HUES64 (cell line): ENCODE measurements at regions not wholly inside any gene's neighbourhood (a gene's known extent, or its start where the extent isn't known, plus 50 kb on each side); places are given as distances from the start of the nearest gene placed in this dataset.

Experiments
- H3K27ac ChIP-seq: 2 replicates; pipeline ENCODE4 v1.7.0; 2013; ENCODE audit warnings: low read depth, low read length, inconsistent platforms
- H3K27me3 ChIP-seq: 2 replicates; pipeline ENCODE4 v1.6.1; 2013; ENCODE audit warnings: mild to moderate bottlenecking, low read length; ENCODE audit not compliant: insufficient read depth
- H3K36me3 ChIP-seq: 2 replicates; pipeline ENCODE4 v1.6.1; 2013; ENCODE audit warnings: mild to moderate bottlenecking, low read length; ENCODE audit not compliant: insufficient read depth
- H3K4me1 ChIP-seq: 2 replicates; pipeline ENCODE4 v1.6.1; 2013; ENCODE audit warnings: mild to moderate bottlenecking, low read length, moderate library complexity; ENCODE audit not compliant: insufficient read depth
- H3K4me3 ChIP-seq: 2 replicates; pipeline ENCODE4 v1.5.1; 2013; ENCODE audit warnings: mild to moderate bottlenecking, low read length, moderate library complexity
- H3K9ac ChIP-seq: 2 replicates; pipeline ENCODE4 v1.6.1; 2013; ENCODE audit warnings: mild to moderate bottlenecking, low read depth, low read length
- H3K9me3 ChIP-seq: 2 replicates; pipeline ENCODE4 v1.6.1; 2013; ENCODE audit warnings: low read depth, low read length; ENCODE audit not compliant: insufficient read depth
- WGBS: fragments of 150-250, 120-280 bp; methylation state at CpG from one replicate; pipeline ENCODE4 v1.1.7; 2013; ENCODE audit warnings: missing lambda C conversion rate; 5-methylcytosine and 5-hydroxymethylcytosine counted together

DNA sequence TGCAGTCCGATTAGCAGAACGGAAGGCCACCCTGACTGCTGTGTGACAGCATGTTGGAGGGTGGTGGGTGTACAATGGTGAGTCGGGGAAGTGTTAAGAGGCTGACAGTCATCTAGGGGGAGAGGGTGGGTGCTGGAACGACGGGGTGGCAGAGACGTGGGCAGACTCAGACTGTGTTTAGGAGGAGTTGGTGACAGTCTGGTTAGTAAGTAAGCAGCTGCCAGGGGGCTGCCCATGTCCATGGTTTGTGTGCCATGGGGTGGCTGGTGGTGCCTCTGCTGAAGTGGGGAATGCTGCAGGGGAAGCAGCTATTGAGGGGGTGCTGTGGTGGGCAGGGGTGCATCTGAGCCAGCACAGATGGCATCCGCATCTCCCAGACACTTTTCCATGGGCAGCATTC is 51.3 kb upstream of the BOD1 start:
- Histone ChIP-seq H3K4me1 (peaks cover 24% of the 10 kb centered on the region), H3K36me3 (no peaks in the 10 kb centered on the region), H3K9ac (no peak overlapping the region), H3K4me3 (no peak overlapping the region), H3K27ac (no peak overlapping the region), H3K27me3 (no peaks in the 10 kb centered on the region), H3K9me3 (peaks cover 14% of the 10 kb centered on the region)
- 94% methylated on average over 7 of the region's 7 CpGs for WGBS

DNA sequence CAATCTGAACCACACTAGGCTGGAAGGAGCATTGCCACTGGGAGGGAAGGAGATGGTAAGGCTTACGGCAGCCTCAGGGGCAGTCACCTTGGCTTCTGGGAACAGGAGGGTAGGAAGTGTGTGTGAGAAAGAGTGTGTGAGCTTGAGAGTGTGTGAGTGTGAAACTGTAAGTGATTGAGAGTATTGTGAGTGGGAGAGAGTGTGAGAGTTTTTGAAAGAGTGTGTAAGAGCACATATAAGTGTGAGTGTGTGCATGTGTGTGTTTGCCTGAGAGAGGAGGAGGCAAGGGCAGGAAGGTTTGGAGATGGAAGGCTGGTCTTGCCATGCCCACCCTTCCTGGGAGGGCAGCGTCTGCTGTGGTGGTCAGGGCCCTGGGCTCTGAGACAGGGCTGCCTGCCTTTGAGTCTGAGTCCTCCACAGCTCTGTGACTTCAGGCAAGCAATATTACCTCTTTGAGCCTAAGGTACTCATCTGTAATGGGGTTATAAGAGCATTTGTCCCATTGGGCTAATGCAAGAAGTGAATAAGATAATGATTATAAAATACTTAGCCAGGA is 51.9 kb upstream of the BOD1 start:
- H3K9me3 ChIP-seq, result peaks cover 14% of the 10 kb centered on the region
- peaks cover 28% of the 10 kb centered on the region for H3K4me1 ChIP-seq

DNA sequence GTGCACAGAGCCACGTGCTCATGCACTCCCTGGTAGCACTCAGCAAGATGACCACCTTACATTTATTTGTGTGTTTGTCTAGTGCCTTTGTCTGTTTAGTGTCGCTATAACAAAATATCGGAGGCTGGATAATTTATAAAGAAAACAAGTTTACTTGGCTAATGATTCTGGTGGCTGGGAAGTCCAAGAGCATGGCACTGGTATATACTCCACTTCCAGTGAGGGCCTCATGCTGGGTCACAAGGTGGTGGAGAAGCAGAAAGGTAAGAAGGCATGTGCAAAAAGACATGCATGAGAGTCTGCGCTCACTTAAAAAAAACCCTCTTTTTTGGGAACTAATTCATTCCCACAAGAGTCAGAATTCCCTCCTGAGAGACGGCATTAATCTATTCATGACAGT is 52.5 kb upstream of the BOD1 start:
- Histone ChIP-seq H3K4me1 (peaks cover 30% of the 10 kb centered on the region), H3K27me3 (no peaks in the 10 kb centered on the region), H3K9me3 (peaks cover 14% of the 10 kb centered on the region), H3K27ac (peak overlapping the region; percentile 91), H3K4me3 (no peak overlapping the region), H3K36me3 (no peaks in the 10 kb centered on the region), H3K9ac (no peak overlapping the region)
- WGBS, result 90% methylated on average over 5 of the region's 5 CpGs

More for the DNA sequence above, 51.9 kb upstream of the BOD1 start:
- Histone ChIP-seq H3K27ac (peak overlapping the region; percentile 91; the same call in 1 of the 2 replicates), H3K4me3 (no peak overlapping the region), H3K36me3 (no peaks in the 10 kb centered on the region), H3K9ac (no peak overlapping the region), H3K27me3 (no peaks in the 10 kb centered on the region)
- WGBS, result 94% methylated on average over 2 of the region's 2 CpGs

DNA sequence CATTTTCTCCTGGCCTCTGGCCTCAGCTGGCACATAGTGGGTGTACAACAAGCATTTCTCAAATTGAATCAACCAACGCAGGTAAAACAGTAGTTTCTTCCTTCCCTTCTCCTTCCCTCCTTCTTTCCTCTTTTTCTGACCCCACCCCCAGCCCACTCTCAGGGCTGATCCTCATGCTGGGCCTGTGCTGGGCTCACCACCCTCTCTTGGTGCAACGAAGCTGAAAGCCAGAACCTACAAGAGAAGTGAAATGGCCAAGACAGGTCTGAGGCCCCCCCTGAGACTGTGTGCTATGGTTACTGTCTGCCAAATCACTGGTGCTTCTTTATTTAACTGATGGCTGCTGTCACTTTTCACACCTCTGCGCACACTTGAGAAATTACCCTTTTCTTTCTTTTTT is 53.0 kb upstream of the BOD1 start:
- H3K4me3 ChIP-seq, result no peak overlapping the region
- no peaks in the 10 kb centered on the region for H3K27me3 ChIP-seq
- H3K27ac ChIP-seq, result peak overlapping the region; percentile 91; the same call in 1 of the 2 replicates
- H3K9ac ChIP-seq, result no peak overlapping the region
- 53% methylated on average over 3 of the region's 3 CpGs for WGBS
- H3K9me3 ChIP-seq, result peaks cover 14% of the 10 kb centered on the region
- H3K36me3 ChIP-seq, result no peaks in the 10 kb centered on the region
- peaks cover 30% of the 10 kb centered on the region for H3K4me1 ChIP-seq

DNA sequence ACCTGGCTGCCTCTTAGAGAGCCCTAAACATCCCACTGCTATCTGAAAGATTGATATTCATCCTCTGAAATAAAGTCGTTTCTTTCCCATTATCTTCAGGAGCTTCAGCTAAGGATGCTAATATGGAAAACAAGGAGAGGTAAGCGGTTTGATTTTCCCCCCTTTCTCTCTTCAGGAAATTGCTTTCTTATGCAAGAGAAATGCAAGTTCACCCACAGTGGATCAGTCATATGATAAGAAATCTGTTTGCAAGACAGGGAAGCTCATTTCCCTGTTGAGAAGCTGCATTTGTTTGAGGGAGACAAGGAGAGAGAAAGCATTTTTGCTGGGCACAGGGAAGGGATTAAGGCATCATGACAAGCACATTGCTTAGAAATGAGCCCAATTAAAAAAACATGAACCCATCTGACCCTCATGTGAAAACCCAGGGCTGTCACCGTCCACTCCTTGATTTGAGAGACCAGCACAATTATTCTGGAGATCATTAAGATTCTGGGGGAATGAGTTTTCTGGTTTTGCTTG is 53.7 kb upstream of the BOD1 start:
- H3K27me3 ChIP-seq, result no peaks in the 10 kb centered on the region
- H3K9me3 ChIP-seq, result peaks cover 14% of the 10 kb centered on the region
- no peaks in the 10 kb centered on the region for H3K36me3 ChIP-seq
- no peak overlapping the region for H3K4me3 ChIP-seq
- H3K27ac ChIP-seq, result peak overlapping the region; percentile 91
- H3K9ac ChIP-seq, result peak overlapping the region; percentile 37
- 20% methylated on average over 2 of the region's 3 CpGs for WGBS
- H3K4me1 ChIP-seq, result peaks cover 30% of the 10 kb centered on the region

DNA sequence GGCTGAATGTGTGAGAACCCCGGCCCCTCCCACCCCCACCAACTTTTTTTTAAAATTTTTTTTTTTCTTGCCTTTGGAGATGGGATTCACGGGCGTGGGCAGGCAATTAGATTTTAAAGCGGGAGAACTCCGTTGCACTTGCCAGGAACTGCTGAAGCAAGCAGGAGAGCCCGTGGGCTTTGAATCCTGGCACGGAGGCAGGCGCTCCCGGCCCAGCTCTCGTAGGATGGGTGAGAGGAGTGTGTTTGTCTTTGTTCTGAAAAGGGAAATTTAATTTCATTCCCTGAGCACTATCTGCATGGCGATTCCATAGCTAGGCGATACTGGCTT is 54.3 kb upstream of the BOD1 start:
- Histone ChIP-seq H3K36me3 (no peaks in the 10 kb centered on the region), H3K27me3 (no peaks in the 10 kb centered on the region), H3K4me3 (no peak overlapping the region), H3K9ac (peak overlapping the region; percentile 53), H3K4me1 (peaks cover 30% of the 10 kb centered on the region), H3K9me3 (peaks cover 12% of the 10 kb centered on the region), H3K27ac (peak overlapping the region; percentile 91)
- WGBS, result 50% methylated on average over 11 of the region's 12 CpGs

DNA sequence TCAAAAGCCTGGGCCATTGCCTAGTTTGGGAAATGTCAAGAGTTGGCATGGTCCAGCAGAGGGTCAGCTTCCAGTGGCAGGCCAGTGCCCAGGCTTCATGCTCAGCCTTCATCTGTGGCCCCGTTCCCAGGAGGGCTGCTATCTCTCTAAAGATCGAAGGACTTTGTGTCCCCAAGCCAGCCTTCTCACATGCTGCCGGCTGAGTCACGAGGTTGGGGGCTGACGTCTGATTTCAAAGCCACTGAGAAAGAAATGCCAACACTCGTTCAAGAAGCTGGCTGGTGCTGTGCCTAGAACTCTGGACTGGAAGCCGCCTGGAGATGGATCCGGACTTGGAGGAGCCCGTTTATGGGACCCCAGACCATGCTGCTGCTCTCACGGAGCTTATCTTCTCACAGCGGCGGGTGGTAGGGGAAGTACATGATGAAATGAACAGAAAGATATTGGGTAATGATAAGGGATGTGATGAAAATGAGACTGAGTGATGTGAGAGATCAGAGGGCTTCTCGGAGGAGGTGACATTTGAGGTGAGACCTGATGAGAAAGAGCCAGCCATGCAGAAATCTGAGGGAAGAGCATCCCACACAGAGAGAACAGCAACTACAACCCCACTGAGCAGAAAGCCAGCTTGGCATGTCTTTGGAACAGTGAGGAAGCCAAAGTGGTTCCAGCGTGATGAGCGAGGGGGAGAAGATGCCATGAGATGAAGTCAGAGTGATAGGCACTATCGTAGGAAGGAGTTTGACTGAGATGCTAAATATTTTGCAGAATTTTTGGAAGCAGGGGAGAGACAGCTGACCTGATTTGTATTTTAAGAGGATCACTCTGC is 54.9 kb upstream of the BOD1 start:
- Histone ChIP-seq H3K36me3 (no peaks in the 10 kb centered on the region), H3K4me3 (no peak overlapping the region), H3K4me1 (peaks cover 30% of the 10 kb centered on the region), H3K27ac (peak overlapping the region; percentile 91), H3K9me3 (peaks cover 9% of the 10 kb centered on the region), H3K9ac (peak overlapping the region; percentile 53), H3K27me3 (no peaks in the 10 kb centered on the region)
- 85% methylated on average over 16 of the region's 16 CpGs for WGBS

DNA sequence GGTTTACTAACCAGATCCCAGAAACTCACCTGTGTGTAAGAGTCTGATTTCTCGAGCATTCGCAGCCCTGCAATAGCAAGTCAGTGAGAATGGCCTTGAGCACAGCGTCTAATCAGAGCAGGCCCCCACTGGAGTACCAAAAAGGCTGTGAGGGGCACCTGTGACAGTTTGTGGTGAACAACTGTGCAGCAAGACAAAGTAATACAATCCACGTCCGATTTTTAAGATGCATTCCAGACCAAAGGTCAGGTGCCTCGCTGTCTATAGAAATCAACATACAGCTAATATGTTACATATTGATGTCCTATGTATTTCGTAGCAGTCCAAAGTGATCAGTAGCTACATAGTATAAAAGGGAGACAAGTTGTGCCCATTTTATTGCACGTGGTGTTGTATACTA is 55.7 kb upstream of the BOD1 start:
- Histone ChIP-seq H3K4me3 (no peak overlapping the region), H3K9ac (no peak overlapping the region), H3K4me1 (peaks cover 30% of the 10 kb centered on the region), H3K36me3 (no peaks in the 10 kb centered on the region), H3K9me3 (peaks cover 9% of the 10 kb centered on the region), H3K27me3 (no peaks in the 10 kb centered on the region), H3K27ac (no peak overlapping the region)
- WGBS, result 97% methylated on average over 6 of the region's 8 CpGs

DNA sequence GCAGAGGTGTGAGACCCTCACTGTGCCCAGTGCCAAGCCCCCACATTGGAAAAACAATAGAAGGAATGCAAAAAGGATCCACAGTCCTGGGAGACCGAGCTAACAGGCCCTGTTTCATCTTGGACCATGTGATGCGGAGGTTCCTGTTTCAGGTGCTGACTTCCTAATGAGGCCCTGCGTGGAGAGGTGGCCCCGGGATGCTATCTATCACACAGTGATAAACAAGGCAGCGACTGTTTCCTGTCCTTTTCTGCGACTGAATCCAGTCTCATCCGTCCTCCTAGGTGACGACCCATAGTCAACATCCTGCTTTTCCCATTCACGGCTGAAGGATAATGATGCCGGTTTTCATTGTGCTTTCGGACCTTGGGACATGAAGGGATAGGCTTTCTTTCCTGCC is 56.4 kb upstream of the BOD1 start:
- Histone ChIP-seq H3K9me3 (peaks cover 9% of the 10 kb centered on the region), H3K36me3 (no peaks in the 10 kb centered on the region), H3K27me3 (no peaks in the 10 kb centered on the region), H3K27ac (no peak overlapping the region), H3K4me1 (peaks cover 30% of the 10 kb centered on the region), H3K9ac (no peak overlapping the region), H3K4me3 (no peak overlapping the region)
- 87% methylated on average over 11 of the region's 11 CpGs for WGBS

DNA sequence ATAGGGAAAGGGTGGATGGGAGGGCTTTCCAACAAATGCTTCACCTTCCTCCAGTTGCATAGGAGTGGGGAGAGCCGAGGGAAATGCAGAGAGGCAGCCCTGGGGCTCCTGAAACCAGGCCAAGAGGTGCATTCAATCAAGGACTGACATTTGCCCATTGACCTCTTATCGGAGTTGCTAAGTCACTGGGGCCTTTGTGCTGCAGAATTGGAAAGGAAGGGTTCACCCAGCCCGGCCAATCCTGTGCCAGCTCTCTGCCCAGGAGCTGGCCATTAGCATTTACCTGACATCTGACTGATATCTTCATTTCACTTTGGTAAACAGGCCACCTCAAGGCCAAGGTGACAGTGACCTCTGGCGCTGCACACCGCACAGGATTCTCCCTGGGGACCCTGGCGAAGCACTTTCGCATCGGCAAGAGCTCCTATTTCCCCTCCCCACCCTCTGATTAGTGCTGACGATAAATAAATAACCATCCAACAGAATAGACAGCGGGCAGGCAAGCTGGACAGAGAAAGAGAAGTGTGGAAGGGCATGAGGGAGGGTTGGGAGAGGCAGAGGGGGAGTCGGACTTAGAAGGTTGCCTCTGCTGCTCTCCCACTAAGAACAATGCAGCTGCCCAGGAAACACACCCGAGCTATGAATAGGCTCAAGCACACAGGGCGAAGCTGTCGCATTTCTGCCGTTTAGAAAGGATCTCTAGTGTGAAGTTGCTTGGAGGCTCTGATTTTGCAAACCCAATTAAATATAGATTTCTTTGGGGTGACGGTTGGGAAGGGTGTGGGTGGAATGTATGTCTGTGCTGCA is 57.0 kb upstream of the BOD1 start:
- no peaks in the 10 kb centered on the region for H3K27me3 ChIP-seq
- no peak overlapping the region for H3K4me3 ChIP-seq
- no peaks in the 10 kb centered on the region for H3K36me3 ChIP-seq
- no peak overlapping the region for H3K27ac ChIP-seq
- H3K9me3 ChIP-seq, result peaks cover 3% of the 10 kb centered on the region
- 91% methylated on average over 15 of the region's 16 CpGs for WGBS
- peaks cover 30% of the 10 kb centered on the region for H3K4me1 ChIP-seq
- H3K9ac ChIP-seq, result no peak overlapping the region
